Upper lobe of left lung (tissue), 6 donors: ENCODE measurements at regions not wholly inside any gene's neighbourhood (a gene's known extent, or its start where the extent isn't known, plus 50 kb on each side); places are given as distances from the start of the nearest gene placed in this dataset.

Experiments used
- ATAC-seq, 2 donors: fragments of 200-7000 bp; cut with Tn5 transposase; one replicate each; pipeline ENCODE4 v1.9.1; 2022; ENCODE audit warnings: mild to moderate bottlenecking in 2 of 2, moderate library complexity in 2 of 2; ENCODE audit not compliant: low FRiP score in 2 of 2
- DNase-seq, 2 donors: peaks; one replicate each; pipeline ENCODE4 v3.0.0-alpha.2; 2019 to 2020
- H3K27ac ChIP-seq, 4 donors: fragments of 200-600 bp; sonication (generic); one replicate each; pipeline ENCODE4 v1.5.1; 2016 to 2019
- H3K27me3 ChIP-seq, 4 donors: fragments of 200-600 bp; sonication (generic); one replicate each; pipeline ENCODE4 v1.5.1; 2017 to 2019
- H3K36me3 ChIP-seq, 4 donors: fragments of 200-600 bp; sonication (generic); one replicate each; pipeline ENCODE4 v1.5.1; 2016 to 2019
- H3K4me1 ChIP-seq, 4 donors: fragments of 200-600 bp; sonication (generic); one replicate each; pipeline ENCODE4 v1.5.1; 2018 to 2019
- H3K4me3 ChIP-seq, 4 donors: fragments of 200-600 bp; sonication (generic); one replicate each; pipeline ENCODE4 v1.5.1; 2017 to 2019; ENCODE audit warnings: mild to moderate bottlenecking in 2 of 4, moderate library complexity in 1 of 4
- H3K9me3 ChIP-seq, 4 donors: fragments of 200-600 bp; sonication (generic); one replicate each; pipeline ENCODE4 v1.5.1; 2018 to 2019
- CTCF ChIP-seq, 6 experiments: fragments of 450-650 bp in 4 of 6; fragments of 200-600 bp in 2 of 6; sonication (generic) in 2 of 6; IDR thresholded peaks; one replicate each; pipeline ENCODE4 v1.5.1; 2016 to 2019; ENCODE audit warnings: antibody characterized with exemption in 6 of 6
- EP300 ChIP-seq, 4 donors: sonication (generic); formaldehyde crosslinking; IDR thresholded peaks; one replicate each; pipeline ENCODE4 v1.5.1; 2017; ENCODE audit warnings: antibody characterized with exemption in 4 of 4, control low read depth in 2 of 4
- POLR2A ChIP-seq, 4 donors: fragments of 450-650 bp; IDR thresholded peaks; one replicate each; pipeline ENCODE4 v1.5.1; 2016 to 2017; ENCODE audit warnings: antibody characterized with exemption in 4 of 4, mild to moderate bottlenecking in 2 of 4
- POLR2AphosphoS5 ChIP-seq, 2 donors: sonication (generic); formaldehyde crosslinking; IDR thresholded peaks; one replicate each; pipeline ENCODE4 v1.5.1; 2017; ENCODE audit warnings: antibody characterized with exemption in 2 of 2
- WGBS, 2 donors: methylation state at CpG; one replicate each; pipeline ENCODE4 v1.1.5; 2017 to 2018; 5-methylcytosine and 5-hydroxymethylcytosine counted together
- donor health status: DM: no; HTN: no; CAD: no; lungs with moderate emphysema.
- donor health status: DM: no; HTN: yes; CAD: no; lungs with severe emphysema.

GRCh38 chr9:105859428-105860091 lies 165.2 kb downstream of the TMEM38B start:
- Histone ChIP-seq H3K36me3 (no peaks in the 10 kb centered on the region), H3K27ac (no peak overlapping the region)
- no peak for ATAC-seq

GRCh38 chr9:105860516-105860915 lies 166.2 kb downstream of the TMEM38B start:
- H3K27ac ChIP-seq, result no peak overlapping the region
- ATAC-seq, result no peak
- H3K27me3 ChIP-seq, result no peaks in the 10 kb centered on the region
- H3K9me3 ChIP-seq, result no peaks in the 10 kb centered on the region
- no peak for TF ChIP-seq POLR2AphosphoS5 (IDR thresholded peaks at IDR 0.05)
- TF ChIP-seq EP300 (IDR thresholded peaks at IDR 0.05), result no peak
- no peak overlapping the region for H3K4me3 ChIP-seq
- no peak for DNase-seq
- WGBS, 2 donors, result 75 to 90% methylated on average over 2 of the region's 2 CpGs
- no peaks in the 10 kb centered on the region for H3K4me1 ChIP-seq
- no peaks in the 10 kb centered on the region for H3K36me3 ChIP-seq

More at GRCh38 chr9:105859428-105860091, 165.2 kb downstream of the TMEM38B start:
- Histone ChIP-seq H3K4me3 (no peak overlapping the region), H3K9me3 (no peaks in the 10 kb centered on the region), H3K27me3 (no peaks in the 10 kb centered on the region), H3K4me1 (no peaks in the 10 kb centered on the region)
- no peak for DNase-seq
- TF ChIP-seq POLR2AphosphoS5 (IDR thresholded peaks at IDR 0.05), result no peak
- no peak for TF ChIP-seq EP300 (IDR thresholded peaks at IDR 0.05)
- TF ChIP-seq CTCF (IDR thresholded peaks at IDR 0.05), result no peak
- TF ChIP-seq POLR2A (IDR thresholded peaks at IDR 0.05), result no peak

- TF ChIP-seq POLR2AphosphoS5 (IDR thresholded peaks at IDR 0.05), result no peak
- no peak for TF ChIP-seq CTCF (IDR thresholded peaks at IDR 0.05)
- no peak for TF ChIP-seq EP300 (IDR thresholded peaks at IDR 0.05)
- no peak for TF ChIP-seq POLR2A (IDR thresholded peaks at IDR 0.05)
- no peaks in the 10 kb centered on the region for H3K27me3 ChIP-seq
- no peaks in the 10 kb centered on the region for H3K36me3 ChIP-seq
- H3K4me1 ChIP-seq, result no peaks in the 10 kb centered on the region
- ATAC-seq (no peak), DNase-seq (no peak)
- no peak overlapping the region for H3K4me3 ChIP-seq
- 52 to 56% methylated on average over 2 of the region's 2 CpGs for WGBS, 2 donors
- H3K9me3 ChIP-seq, result no peaks in the 10 kb centered on the region
- no peak overlapping the region for H3K27ac ChIP-seq
These were observed 167.6 kb downstream of the TMEM38B start for GRCh38 chr9:105861972-105862371.

GRCh38 chr9:105864248-105864898 lies 170.0 kb downstream of the TMEM38B start:
- Histone ChIP-seq H3K27ac (no peak overlapping the region), H3K4me1 (no peaks in the 10 kb centered on the region), H3K36me3 (no peaks in the 10 kb centered on the region), H3K9me3 (no peaks in the 10 kb centered on the region), H3K4me3 (no peak overlapping the region), H3K27me3 (no peaks in the 10 kb centered on the region)
- TF ChIP-seq EP300 (IDR thresholded peaks at IDR 0.05) (no peak), POLR2A (IDR thresholded peaks at IDR 0.05) (no peak), POLR2AphosphoS5 (IDR thresholded peaks at IDR 0.05) (no peak), CTCF (IDR thresholded peaks at IDR 0.05) (no peak)
- no peak for ATAC-seq
- WGBS, 2 donors, result 75 to 84% methylated on average over 6 of the region's 6 CpGs
- DNase-seq, result no peak

- TF ChIP-seq EP300 (IDR thresholded peaks at IDR 0.05) (no peak), POLR2AphosphoS5 (IDR thresholded peaks at IDR 0.05) (no peak), POLR2A (IDR thresholded peaks at IDR 0.05) (no peak), CTCF (IDR thresholded peaks at IDR 0.05) (no peak)
- H3K4me3 ChIP-seq, result no peak overlapping the region
- no peak for ATAC-seq
- WGBS, 2 donors, result 82 to 83% methylated on average over 4 of the region's 4 CpGs
- no peaks in the 10 kb centered on the region for H3K27me3 ChIP-seq
- no peaks in the 10 kb centered on the region for H3K4me1 ChIP-seq
- DNase-seq, result no peak
- no peaks in the 10 kb centered on the region for H3K36me3 ChIP-seq
- no peaks in the 10 kb centered on the region for H3K9me3 ChIP-seq
- no peak overlapping the region for H3K27ac ChIP-seq
These were observed 170.9 kb downstream of the TMEM38B start for GRCh38 chr9:105865285-105865684.
